Fibroblast of upper back skin (primary cell): ENCODE measurements at regions not wholly inside any gene's neighbourhood (a gene's known extent, or its start where the extent isn't known, plus 50 kb on each side); places are given as distances from the start of the nearest gene placed in this dataset.
"Not testable (repeated sequence)": the region's sequence is repeated elsewhere in the genome, so short reads cannot be mapped to it uniquely, and the experiment has no call there.

Experiments used
- DNase-seq: peaks from one replicate; pipeline ENCODE4 v3.0.0-alpha.2; 2013

- no peak for DNase-seq
Measured at GRCh38 chr15:29550834-29551465, 271.3 kb downstream of the TJP1 start.

- DNase-seq = no peak
Measured at GRCh38 chr15:29548006-29548405, 274.3 kb downstream of the TJP1 start.

GRCh38 chr15:29544513-29545128 is 275.0 kb upstream of the NSMCE3 start:
- DNase-seq = no peak

- DNase-seq = no peak
Measured at GRCh38 chr15:29542994-29543393, 273.4 kb upstream of the NSMCE3 start.

GRCh38 chr15:29541309-29541708 is 271.7 kb upstream of the NSMCE3 start:
- no peak for DNase-seq

- no peak for DNase-seq
Measured at GRCh38 chr15:29540479-29540878, 270.9 kb upstream of the NSMCE3 start.

GRCh38 chr15:29539736-29540135 is 270.1 kb upstream of the NSMCE3 start:
- DNase-seq = no peak

GRCh38 chr15:29538044-29538443 is 268.4 kb upstream of the NSMCE3 start:
- no peak for DNase-seq

GRCh38 chr15:29535952-29536351 is 266.3 kb upstream of the NSMCE3 start:
- DNase-seq = no peak

- no peak for DNase-seq
Measured at GRCh38 chr15:29534378-29534777, 264.8 kb upstream of the NSMCE3 start.

- DNase-seq = peak; percentile 9
Measured at GRCh38 chr15:29533647-29534046, 264.0 kb upstream of the NSMCE3 start.

- no peak for DNase-seq
Measured at GRCh38 chr15:29532296-29532695, 262.7 kb upstream of the NSMCE3 start.

- no peak for DNase-seq
Measured at GRCh38 chr15:29530966-29531365, 261.3 kb upstream of the NSMCE3 start.

- DNase-seq = no peak
Measured at GRCh38 chr15:29529043-29529442, 259.4 kb upstream of the NSMCE3 start.

- no peak for DNase-seq
Measured at GRCh38 chr15:29528276-29528675, 258.7 kb upstream of the NSMCE3 start.

- no peak for DNase-seq
Measured at GRCh38 chr15:29526802-29527201, 257.2 kb upstream of the NSMCE3 start.

- no peak for DNase-seq
Measured at GRCh38 chr15:29522373-29523276, 253.0 kb upstream of the NSMCE3 start.

- no peak for DNase-seq
Measured at GRCh38 chr15:29518442-29518841, 248.8 kb upstream of the NSMCE3 start.

GRCh38 chr15:29517829-29518228 is 248.2 kb upstream of the NSMCE3 start:
- no peak for DNase-seq

GRCh38 chr15:29516929-29517328 is 247.3 kb upstream of the NSMCE3 start:
- no peak for DNase-seq

- no peak for DNase-seq
Measured at GRCh38 chr15:29514926-29515325, 245.3 kb upstream of the NSMCE3 start.

GRCh38 chr15:29511663-29512062 is 242.0 kb upstream of the NSMCE3 start:
- DNase-seq = no peak

GRCh38 chr15:29505535-29505934 is 235.9 kb upstream of the NSMCE3 start:
- not testable (repeated sequence) for DNase-seq
